ENCODE measurements at regions not wholly inside any gene's neighbourhood (a gene's known extent, or its start where the extent isn't known, plus 50 kb on each side); places are given as distances from the start of the nearest gene placed in this dataset.

DNA sequence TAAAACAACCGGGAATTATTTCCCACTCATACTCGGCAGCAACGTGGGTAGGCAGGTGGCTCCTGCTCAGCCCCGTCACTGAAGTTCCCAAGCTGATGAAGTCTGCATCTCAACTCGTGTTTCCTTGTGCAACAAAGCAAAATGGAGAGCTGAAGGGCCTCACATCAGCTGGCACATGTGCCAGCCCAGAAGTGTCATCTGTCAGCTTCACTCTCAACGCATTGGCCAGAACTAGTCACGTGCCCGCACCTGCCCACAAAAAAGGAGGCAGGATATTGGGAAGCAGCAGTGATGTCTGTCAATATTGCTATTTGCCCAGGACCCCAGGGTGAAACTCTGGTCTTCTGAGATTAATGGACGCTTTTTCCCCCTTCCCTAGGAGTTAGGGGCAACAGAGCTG lies 344.0 kb downstream of the BCL11B start:
- no peak for TF ChIP-seq POLR2AphosphoS5 (IDR thresholded peaks at IDR 0.05)
- TF ChIP-seq CTCF (IDR thresholded peaks at IDR 0.05; ENCODE audit: poor library complexity, severe bottlenecking): no peak
- TF ChIP-seq EP300 (conservative IDR thresholded peaks at IDR 0.05; ENCODE audit: poor library complexity, severe bottlenecking): no peak

Measured in neural cell (in vitro differentiated cells).